B cell (primary cell): ENCODE measurements at regions not wholly inside any gene's neighbourhood (a gene's known extent, or its start where the extent isn't known, plus 50 kb on each side); places are given as distances from the start of the nearest gene placed in this dataset.
"Not testable (repeated sequence)": the region's sequence is repeated elsewhere in the genome, so short reads cannot be mapped to it uniquely, and the experiment has no call there.

ENCODE experiments used
- CTCF ChIP-seq: fragments of 200-600 bp; IDR thresholded peaks from one replicate; pipeline ENCODE4 v1.8.0; 2022; ENCODE audit warnings: antibody characterized with exemption, mild to moderate bottlenecking
- EZH2 ChIP-seq: IDR thresholded peaks from 2 replicates; pipeline ENCODE4 v1.6.1; 2012; ENCODE audit warnings: borderline replicate concordance, low read depth, mild to moderate bottlenecking, moderate library complexity, low read length; ENCODE audit not compliant: insufficient read depth, poor library complexity, severe bottlenecking

- not testable (repeated sequence) for TF ChIP-seq CTCF, EZH2
These were observed 1441.6 kb upstream of the ACO1 start for GRCh38 chr9:30942852-30943251.
